Common myeloid progenitor, CD34-positive (primary cell): ENCODE measurements at regions not wholly inside any gene's neighbourhood (a gene's known extent, or its start where the extent isn't known, plus 50 kb on each side); places are given as distances from the start of the nearest gene placed in this dataset.

Source experiments
- CTCF ChIA-PET: fragments of 350-600 bp; sonication (Branson Sonifier 250); formaldehyde crosslinking; loops from one replicate; lab custom pipeline; 2021; ENCODE audit warnings: antibody characterized with exemption; lab: Charles Lee
- POLR2A ChIA-PET: fragments of 350-600 bp; sonication (Branson Sonifier 250); formaldehyde crosslinking; loops from one replicate; lab custom pipeline; 2021; ENCODE audit warnings: antibody characterized with exemption; lab: Charles Lee
- DNase-seq, 3 donors: peaks; one replicate each; pipeline versions ENCODE4 v3.0.0 to v3.0.0-alpha.2; 2013
- H3K27ac ChIP-seq, 2 experiments: 1 replicate in 1 of 2; 2 replicates in 1 of 2; pipeline ENCODE4 v1.7.0; 2013; ENCODE audit warnings: inconsistent platforms in 2 of 2, low read length in 2 of 2, mild to moderate bottlenecking in 2 of 2, low read depth in 1 of 2, moderate library complexity in 1 of 2; ENCODE audit not compliant: severe bottlenecking in 2 of 2, insufficient read depth in 1 of 2, poor library complexity in 1 of 2
- H3K27me3 ChIP-seq, 5 experiments: replicated peaks in 2 of 5; 1 replicate in 3 of 5; 2 replicates in 2 of 5; pipeline versions ENCODE4 v1.6.1 to v1.7.0; 2013; ENCODE audit warnings: low read length in 4 of 5, mild to moderate bottlenecking in 2 of 5, moderate library complexity in 2 of 5, inconsistent platforms in 1 of 5; ENCODE audit not compliant: insufficient read depth in 5 of 5, control insufficient read depth in 4 of 5
- H3K36me3 ChIP-seq, 4 experiments: 1 replicate in 2 of 4; 2 replicates in 2 of 4; pipeline versions ENCODE4 v1.6.1 to v1.7.0; 2013; ENCODE audit warnings: low read length in 3 of 4, control low read depth in 1 of 4, mild to moderate bottlenecking in 1 of 4; ENCODE audit not compliant: control insufficient read depth in 4 of 4, insufficient read depth in 4 of 4
- H3K4me1 ChIP-seq, 4 experiments: 1 replicate in 3 of 4; 2 replicates in 1 of 4; pipeline versions ENCODE4 v1.6.1 to v1.7.1; 2013; ENCODE audit warnings: low read length in 3 of 4, mild to moderate bottlenecking in 3 of 4, control low read depth in 1 of 4, inconsistent platforms in 1 of 4, moderate library complexity in 1 of 4; ENCODE audit not compliant: control insufficient read depth in 4 of 4, insufficient read depth in 4 of 4; ENCODE audit errors: control extremely low read depth in 1 of 4
- H3K4me3 ChIP-seq, 7 experiments: 1 replicate in 4 of 7; 2 replicates in 3 of 7; pipeline versions ENCODE4 v1.5.1 to v1.7.0; 2013; ENCODE audit warnings: mild to moderate bottlenecking in 7 of 7, low read length in 6 of 7, moderate library complexity in 6 of 7, inconsistent platforms in 2 of 7, low read depth in 2 of 7, control low read depth in 1 of 7; ENCODE audit not compliant: insufficient read depth in 4 of 7, control insufficient read depth in 1 of 7; ENCODE audit errors: extremely low read depth in 1 of 7
- H3K9me3 ChIP-seq, 5 experiments: 1 replicate in 4 of 5; 2 replicates in 1 of 5; pipeline versions ENCODE4 v1.6.1 to v1.7.1; 2013; ENCODE audit warnings: low read length in 4 of 5, mild to moderate bottlenecking in 2 of 5, inconsistent platforms in 1 of 5, low read depth in 1 of 5, moderate library complexity in 1 of 5; ENCODE audit not compliant: control insufficient read depth in 4 of 5, insufficient read depth in 2 of 5; ENCODE audit errors: control extremely low read depth in 1 of 5
- WGBS: methylation state at CpG from one replicate; pipeline ENCODE4 v1.1.5; 2013; ENCODE audit not compliant: insufficient coverage; 5-methylcytosine and 5-hydroxymethylcytosine counted together

- WGBS, result 98% methylated on average over 12 of the region's 16 CpGs
- H3K36me3 ChIP-seq, result no peaks in the 10 kb centered on the region
- no peak for DNase-seq
- peaks cover 0 to 2% (median 0%) of the 10 kb centered on the region in 5 experiments for H3K27me3 ChIP-seq
- H3K4me1 ChIP-seq, result peaks cover 0 to 12% (median 10%) of the 10 kb centered on the region in 4 experiments
- no peak overlapping the region for H3K27ac ChIP-seq
- H3K4me3 ChIP-seq, result no peak overlapping the region
- no peaks in the 10 kb centered on the region for H3K9me3 ChIP-seq
- ChIA-PET CTCF (no interaction called here), POLR2A (no interaction called here)
Measured at GRCh38 chr20:5470943-5471342, 139.9 kb downstream of the GPCPD1 start.

GRCh38 chr20:5470458-5470857, 140.3 kb downstream of the GPCPD1 start:
- H3K27ac ChIP-seq, result no peak overlapping the region
- H3K4me3 ChIP-seq, result no peak overlapping the region
- peaks cover 0 to 10% (median 9%) of the 10 kb centered on the region in 4 experiments for H3K4me1 ChIP-seq
- no peaks in the 10 kb centered on the region for H3K9me3 ChIP-seq
- H3K36me3 ChIP-seq, result no peaks in the 10 kb centered on the region
- ChIA-PET POLR2A (no interaction called here), CTCF (no interaction called here)
- 89% methylated on average over 1 of the region's 4 CpGs for WGBS
- H3K27me3 ChIP-seq, result peaks cover 0 to 2% (median 0%) of the 10 kb centered on the region in 5 experiments
- no peak for DNase-seq

- H3K27ac ChIP-seq, result no peak overlapping the region
- DNase-seq, result no peak
- peaks cover 0 to 2% (median 0%) of the 10 kb centered on the region in 5 experiments for H3K27me3 ChIP-seq
- ChIA-PET CTCF (interaction anchor here (1.3 kb wide), 1 partner anchor 20 kb away, joined by 4 read pairs; no protein-coding TSS in a partner anchor), POLR2A (no interaction called here)
- peaks cover 0 to 10% (median 4%) of the 10 kb centered on the region in 4 experiments for H3K4me1 ChIP-seq
- 100% methylated on average over 2 of the region's 3 CpGs for WGBS
- no peaks in the 10 kb centered on the region for H3K36me3 ChIP-seq
- H3K9me3 ChIP-seq, result peaks cover 0 to 3% (median 0%) of the 10 kb centered on the region in 5 experiments
- no peak overlapping the region for H3K4me3 ChIP-seq
Measured at GRCh38 chr20:5469111-5469510, 141.7 kb downstream of the GPCPD1 start.

- peaks cover 0 to 2% (median 0%) of the 10 kb centered on the region in 5 experiments for H3K27me3 ChIP-seq
- no peaks in the 10 kb centered on the region for H3K36me3 ChIP-seq
- H3K27ac ChIP-seq, result no peak overlapping the region
- CTCF ChIA-PET, result interaction anchor here (1.4 kb wide), 1 partner anchor 245 kb away, joined by 3 read pairs; no protein-coding TSS in a partner anchor
- 100% methylated on average over 1 of the region's 3 CpGs for WGBS
- no peak for DNase-seq
- peaks cover 0 to 3% (median 0%) of the 10 kb centered on the region in 5 experiments for H3K9me3 ChIP-seq
- peaks cover 0 to 10% (median 4%) of the 10 kb centered on the region in 4 experiments for H3K4me1 ChIP-seq
- no peak overlapping the region for H3K4me3 ChIP-seq
- POLR2A ChIA-PET, result no interaction called here
Measured at GRCh38 chr20:5467086-5467485, 143.7 kb downstream of the GPCPD1 start.

- H3K36me3 ChIP-seq, result no peaks in the 10 kb centered on the region
- ChIA-PET CTCF (interaction anchor here (1.4 kb wide), 2 partner anchors 52 to 243 kb away, joined by 3 read pairs; no protein-coding TSS in a partner anchor), POLR2A (no interaction called here)
- no peak overlapping the region for H3K4me3 ChIP-seq
- peaks cover 0 to 3% (median 0%) of the 10 kb centered on the region in 5 experiments for H3K9me3 ChIP-seq
- DNase-seq, result no peak
- 96% methylated on average over 5 of the region's 5 CpGs for WGBS
- H3K27ac ChIP-seq, result no peak overlapping the region
- peaks cover 0 to 2% (median 0%) of the 10 kb centered on the region in 5 experiments for H3K27me3 ChIP-seq
- H3K4me1 ChIP-seq, result peaks cover 0 to 10% (median 4%) of the 10 kb centered on the region in 4 experiments
Measured at GRCh38 chr20:5465604-5465927, 145.2 kb downstream of the GPCPD1 start.

GRCh38 chr20:5464901-5465603, 145.8 kb downstream of the GPCPD1 start:
- Histone ChIP-seq H3K27ac (no peak overlapping the region), H3K36me3 (no peaks in the 10 kb centered on the region), H3K4me1 (peaks cover 0 to 10% (median 4%) of the 10 kb centered on the region in 4 experiments), H3K4me3 (peak overlapping the region in 1 of 7 experiments; percentile 50), H3K9me3 (peaks cover 0 to 3% (median 0%) of the 10 kb centered on the region in 5 experiments), H3K27me3 (peaks cover 0 to 2% (median 0%) of the 10 kb centered on the region in 5 experiments)
- 69% methylated on average over 22 of the region's 23 CpGs for WGBS
- ChIA-PET CTCF (interaction anchor here (1.4 kb wide), 1 partner anchor 51 kb away, joined by 3 read pairs; no protein-coding TSS in a partner anchor), POLR2A (no interaction called here)
- peak in 1 of 3 donors; percentile 33 for DNase-seq
